NCI-H226 (cell line): ENCODE measurements at regions not wholly inside any gene's neighbourhood (a gene's known extent, or its start where the extent isn't known, plus 50 kb on each side); places are given as distances from the start of the nearest gene placed in this dataset.
"Not testable (repeated sequence)": the region's sequence is repeated elsewhere in the genome, so short reads cannot be mapped to it uniquely, and the experiment has no call there.

Source experiments
- DNase-seq: peaks from one replicate; pipeline ENCODE4 v3.0.0-alpha.2; 2015

GRCh38 chr7:6991169-6991611, 165.1 kb upstream of the CCZ1B start:
- peak; percentile 10 for DNase-seq

DNA sequence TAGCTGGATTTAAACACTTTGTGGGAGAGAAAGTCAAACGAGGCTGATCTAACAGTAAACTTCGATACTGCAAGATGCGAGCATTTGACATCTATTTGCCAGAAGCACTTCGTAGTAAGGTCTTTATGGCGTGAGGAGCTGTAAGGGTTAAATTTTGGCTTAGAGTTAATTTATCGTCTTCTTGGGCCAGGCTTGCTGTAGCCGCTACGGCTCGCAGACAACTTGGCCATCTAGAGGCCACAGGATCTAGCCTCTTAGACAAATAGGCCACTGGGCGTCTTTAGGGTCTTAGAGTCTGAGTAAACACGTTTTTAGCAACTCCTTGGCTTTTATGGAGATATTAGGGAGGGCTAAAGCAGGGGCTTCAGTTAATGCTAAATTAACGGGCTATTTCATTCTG, 165.6 kb upstream of the CCZ1B start:
- not testable (repeated sequence) for DNase-seq

GRCh38 chr7:6992133-6992532, 166.1 kb upstream of the CCZ1B start:
- DNase-seq: not testable (repeated sequence)

GRCh38 chr7:6995026-6995425, 169.0 kb upstream of the CCZ1B start:
- DNase-seq: not testable (repeated sequence)

DNA sequence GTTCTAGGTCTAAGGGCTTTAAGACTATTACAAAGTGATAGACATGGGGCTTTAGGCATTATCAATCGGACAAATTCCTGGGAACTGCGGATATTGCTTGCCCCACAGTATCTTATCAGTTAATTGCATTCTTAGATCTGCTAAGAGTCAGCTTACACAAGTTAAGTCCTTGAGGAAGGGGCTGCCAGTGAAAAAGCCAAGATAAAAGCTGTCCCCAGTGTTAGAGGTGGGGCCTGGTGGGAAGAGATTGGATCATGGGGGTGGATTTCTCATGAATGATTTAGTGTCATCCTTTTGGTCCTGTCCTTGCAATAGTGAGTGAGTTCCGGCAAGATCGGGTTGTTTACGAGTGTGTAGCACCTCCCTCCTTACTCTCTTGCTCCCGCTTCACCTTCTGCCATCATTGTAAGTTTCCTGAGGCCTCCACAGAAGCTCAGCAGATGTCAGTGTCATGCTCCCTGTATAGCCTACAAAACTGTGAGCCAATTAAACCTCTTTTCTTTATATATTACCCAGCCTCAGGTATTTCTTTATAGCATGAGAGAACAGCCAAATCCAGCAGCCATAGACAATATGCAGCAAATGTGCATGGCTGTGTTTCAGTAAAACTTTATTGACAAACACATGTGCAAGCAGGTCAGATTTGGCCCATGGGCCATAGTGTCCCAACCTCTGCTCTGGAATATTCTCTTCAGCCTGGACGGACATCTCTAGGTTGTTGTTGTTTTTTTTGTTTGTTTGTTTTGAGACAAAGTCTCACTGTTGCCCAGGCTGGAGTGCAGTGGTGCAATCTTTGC, 169.6 kb upstream of the CCZ1B start:
- DNase-seq: not testable (repeated sequence)

DNA sequence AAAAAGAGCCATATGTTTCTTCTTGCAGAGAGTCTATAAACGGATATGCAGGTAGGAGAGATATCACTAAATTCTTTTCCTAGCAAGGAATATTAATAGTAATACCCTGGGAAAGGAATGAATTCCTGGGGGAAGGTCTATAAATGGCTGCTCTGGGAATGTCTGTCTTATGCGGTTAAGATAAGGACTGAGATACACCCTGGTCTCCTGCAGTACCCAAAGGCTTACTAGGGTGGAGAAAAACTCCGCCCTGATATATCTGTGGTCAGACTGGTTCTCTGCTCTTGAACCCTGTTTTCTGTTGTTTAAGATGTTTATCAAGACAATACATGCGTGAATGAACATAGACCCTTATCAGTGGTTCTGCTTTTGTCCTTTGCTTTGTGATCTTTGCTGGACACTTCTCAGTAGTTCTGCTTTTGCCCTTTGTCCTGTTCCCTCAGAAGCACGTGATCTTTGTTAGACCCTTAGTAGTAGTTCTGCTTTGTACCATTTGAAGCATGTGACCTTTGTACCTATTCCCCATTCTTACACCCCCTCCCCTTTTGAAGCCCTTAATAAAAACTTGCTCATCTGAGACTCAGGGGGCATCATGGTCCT, 173.1 kb upstream of the CCZ1B start:
- DNase-seq: not testable (repeated sequence)

- no peak for DNase-seq
These were observed 176.5 kb upstream of the CCZ1B start for GRCh38 chr7:7002418-7003062.

DNA sequence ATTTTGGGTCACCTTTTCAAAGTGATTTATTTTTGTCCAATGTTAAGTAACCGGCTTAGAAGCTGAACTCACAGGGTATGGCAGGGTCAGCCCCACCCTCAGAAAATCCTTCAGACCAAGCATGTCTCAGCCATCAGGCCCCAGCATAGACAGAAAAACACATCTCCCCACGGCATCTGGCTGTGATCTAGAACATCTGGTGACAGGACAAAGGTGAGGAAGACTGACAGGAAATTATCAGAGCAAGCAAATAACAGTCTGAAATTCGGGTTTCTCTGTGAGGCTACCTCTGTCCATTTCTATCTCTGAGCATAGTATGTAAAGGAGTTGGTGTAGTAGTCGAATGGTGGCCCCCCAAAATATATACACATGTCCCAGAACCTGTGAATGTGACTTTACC, 177.0 kb upstream of the C1GALT1 start:
- DNase-seq: no peak

DNA sequence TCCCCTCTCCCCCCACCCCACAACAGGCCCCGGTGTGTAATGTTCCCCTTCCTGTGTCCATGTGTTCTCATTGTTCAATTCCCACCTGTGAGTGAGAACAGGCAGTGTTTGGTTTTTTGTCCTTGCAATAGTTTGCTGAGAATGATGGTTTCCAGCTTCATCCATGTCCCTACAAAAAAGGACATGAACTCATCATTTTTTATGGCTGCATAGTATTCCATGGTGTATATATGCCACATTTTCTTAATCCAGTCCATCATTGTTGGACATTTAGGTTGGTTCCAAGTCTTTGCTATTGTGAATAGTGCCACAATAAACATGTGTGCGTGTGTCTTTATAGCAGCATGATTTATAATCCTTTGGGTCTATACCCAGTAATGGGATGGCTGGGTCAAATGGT, 176.4 kb upstream of the C1GALT1 start:
- not testable (repeated sequence) for DNase-seq

DNA sequence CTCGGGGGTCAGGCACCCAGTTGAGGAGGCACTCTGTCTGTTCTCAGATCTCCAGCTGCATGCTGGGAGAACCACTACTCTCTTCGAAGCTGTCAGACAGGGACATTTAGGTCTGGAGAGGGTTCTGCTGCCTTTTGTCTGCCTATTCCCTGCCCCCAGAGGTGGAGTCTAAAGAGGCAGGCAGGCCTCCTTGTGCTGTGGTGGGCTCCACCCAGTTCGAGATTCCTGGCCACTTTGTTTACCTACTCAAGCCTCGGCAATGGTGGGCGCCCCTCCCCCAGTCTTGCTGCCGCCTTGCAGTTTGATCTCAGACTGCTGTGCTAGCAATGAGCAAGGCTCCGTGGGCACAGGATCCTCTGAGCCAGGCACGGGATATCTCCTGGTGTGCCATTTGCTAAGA, 171.1 kb upstream of the C1GALT1 start:
- DNase-seq: not testable (repeated sequence)

DNA sequence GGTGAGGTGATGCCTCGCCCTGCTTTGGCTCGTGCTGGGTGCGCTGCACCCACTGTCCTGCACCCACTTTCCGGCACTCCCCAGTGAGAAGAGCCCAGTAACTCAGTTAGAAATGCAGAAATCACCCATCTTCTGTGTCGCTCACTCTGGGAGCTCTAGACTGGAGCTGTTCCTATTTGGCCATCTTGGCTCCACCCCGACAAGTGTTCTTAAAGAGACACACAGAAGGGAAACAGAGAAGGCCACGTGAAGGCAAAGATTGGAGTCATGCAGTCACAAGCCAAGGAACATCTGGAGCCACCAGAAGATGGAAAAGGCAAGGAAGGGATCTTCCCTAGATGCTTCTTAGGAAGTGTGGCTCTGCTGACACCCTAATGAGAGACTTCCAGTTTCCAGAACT, 170.6 kb upstream of the C1GALT1 start:
- not testable (repeated sequence) for DNase-seq

- DNase-seq: no peak
These were observed 167.3 kb upstream of the C1GALT1 start for GRCh38 chr7:7014827-7015595.

DNA sequence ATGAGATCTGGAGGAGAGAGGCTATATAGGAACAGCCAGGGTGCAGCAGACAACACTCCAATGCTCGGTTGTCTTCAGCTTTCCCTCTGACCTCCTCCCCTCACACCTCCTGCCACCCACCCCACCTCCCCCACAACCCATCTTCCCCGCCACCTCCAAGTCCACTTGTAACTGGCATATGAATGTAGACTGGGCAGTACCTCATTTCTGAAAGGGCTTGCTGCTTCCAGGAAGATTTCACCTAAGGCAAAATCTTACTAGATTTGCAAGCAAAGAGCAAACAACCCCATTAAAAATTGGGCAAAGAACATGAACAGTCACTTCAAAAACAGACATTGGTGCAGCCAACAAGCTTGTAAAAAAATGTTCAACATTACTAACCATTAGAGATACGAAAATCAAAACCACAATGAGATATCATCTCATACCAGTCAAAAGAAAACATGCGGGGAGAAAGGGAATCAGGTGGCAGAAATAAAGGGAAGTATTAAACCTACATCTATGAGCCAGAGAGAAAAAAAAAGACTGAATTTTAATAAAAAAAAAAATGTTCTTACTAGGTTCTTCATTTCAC, 164.6 kb upstream of the C1GALT1 start:
- peak; percentile 63 for DNase-seq

- DNase-seq: peak; percentile 70
These were observed 164.1 kb upstream of the C1GALT1 start for GRCh38 chr7:7018290-7018689.

DNA sequence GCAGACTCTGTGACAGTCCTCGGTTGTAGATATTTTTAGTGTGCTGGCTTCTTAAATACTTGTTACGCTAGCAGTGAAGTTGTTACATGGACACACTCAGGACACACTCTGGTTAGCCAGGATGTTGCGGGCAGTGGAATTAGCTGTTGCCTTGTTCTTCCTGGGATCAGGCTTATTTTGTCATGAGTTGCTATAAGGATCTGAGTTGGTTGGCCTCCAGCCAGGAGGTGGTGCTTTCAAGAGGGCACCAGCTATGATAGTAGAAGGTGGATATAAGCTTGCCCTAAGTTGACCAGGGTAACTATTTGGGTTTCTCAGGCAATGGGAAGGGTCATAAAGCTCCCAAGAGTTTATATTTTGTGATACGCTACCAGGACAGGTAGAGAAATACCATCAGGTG, 150.1 kb upstream of the C1GALT1 start:
- no peak for DNase-seq

GRCh38 chr7:7035851-7036250, 146.5 kb upstream of the C1GALT1 start:
- DNase-seq: no peak

DNA sequence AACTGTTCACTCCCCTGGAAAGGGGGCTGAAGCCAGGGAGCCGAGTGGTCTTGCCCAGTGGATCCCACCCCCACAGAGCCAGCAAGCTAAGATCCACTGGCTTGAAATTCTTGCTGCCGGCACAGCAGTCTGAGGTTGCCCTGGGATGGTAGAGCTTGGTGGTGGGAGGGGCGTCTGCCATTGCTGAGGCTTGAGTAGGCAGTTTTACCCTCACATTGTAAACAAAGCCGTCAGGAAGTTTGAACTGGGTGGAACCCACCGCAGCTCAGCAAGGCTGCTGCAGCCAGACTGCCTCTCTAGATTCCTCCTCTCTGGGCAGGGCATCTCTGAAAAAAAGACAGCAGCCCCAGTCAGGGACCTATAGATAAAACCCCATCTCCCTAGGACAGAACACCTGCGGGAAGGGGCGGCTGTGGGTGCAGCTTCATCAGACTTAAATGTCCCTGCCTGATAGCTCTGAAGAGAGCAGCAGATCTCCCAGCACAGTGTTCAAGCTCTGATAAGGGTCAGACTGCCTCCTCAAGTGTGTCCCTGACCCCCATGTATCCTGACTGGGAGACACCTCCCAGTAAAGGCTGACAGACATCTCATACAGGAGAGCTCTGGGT, 140.0 kb upstream of the C1GALT1 start:
- not testable (repeated sequence) for DNase-seq

DNA sequence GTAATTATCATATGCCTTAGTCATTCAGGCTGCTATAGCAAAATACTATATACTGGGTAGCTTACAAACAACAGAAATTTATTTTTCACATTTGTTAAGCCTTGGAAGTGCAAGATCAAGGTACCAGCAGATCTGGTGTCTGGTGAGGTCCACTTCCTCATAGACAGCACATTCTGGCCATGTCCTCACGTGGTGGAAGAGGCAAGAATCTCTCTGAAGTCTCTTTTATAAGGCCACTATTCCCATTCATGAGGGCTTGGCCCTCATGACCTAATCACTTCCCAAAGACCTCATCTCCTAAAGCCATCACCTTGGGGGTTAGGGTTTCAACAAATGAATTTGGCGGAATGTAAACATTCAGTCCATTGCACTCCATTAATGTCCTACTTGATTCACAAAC, 137.5 kb upstream of the C1GALT1 start:
- DNase-seq: no peak

DNA sequence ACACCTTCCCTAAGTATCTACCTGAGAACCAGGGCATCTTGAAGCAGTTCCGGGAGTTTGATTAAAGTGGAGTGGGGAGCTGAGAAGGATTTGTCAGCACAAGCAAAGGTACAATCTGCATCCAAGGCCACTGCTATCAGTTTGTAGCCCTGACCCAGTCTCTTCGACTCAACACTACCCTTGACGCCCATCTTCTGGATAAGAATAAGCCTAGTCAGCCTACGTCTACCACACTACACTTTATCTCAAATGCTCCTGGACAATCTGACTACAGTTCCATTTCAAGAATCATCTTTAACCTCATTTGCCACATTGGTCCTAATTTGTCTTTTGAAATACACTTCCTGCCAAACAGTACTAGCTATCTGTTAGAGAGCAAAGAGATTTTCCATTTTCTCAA, 134.1 kb upstream of the C1GALT1 start:
- DNase-seq: no peak

- no peak for DNase-seq
These were observed 131.0 kb upstream of the C1GALT1 start for GRCh38 chr7:7051206-7051877.

GRCh38 chr7:7054252-7054830, 128.0 kb upstream of the C1GALT1 start:
- peak; percentile 17 for DNase-seq
